HG03097 (cell line): ENCODE measurements at regions not wholly inside any gene's neighbourhood (a gene's known extent, or its start where the extent isn't known, plus 50 kb on each side); places are given as distances from the start of the nearest gene placed in this dataset.

ENCODE experiments used
- ATAC-seq: cut with Tn5 transposase; IDR thresholded peaks from one replicate; pipeline ENCODE4 v1.9.1; 2021; ENCODE audit not compliant: unreplicated experiment, low FRiP score

DNA sequence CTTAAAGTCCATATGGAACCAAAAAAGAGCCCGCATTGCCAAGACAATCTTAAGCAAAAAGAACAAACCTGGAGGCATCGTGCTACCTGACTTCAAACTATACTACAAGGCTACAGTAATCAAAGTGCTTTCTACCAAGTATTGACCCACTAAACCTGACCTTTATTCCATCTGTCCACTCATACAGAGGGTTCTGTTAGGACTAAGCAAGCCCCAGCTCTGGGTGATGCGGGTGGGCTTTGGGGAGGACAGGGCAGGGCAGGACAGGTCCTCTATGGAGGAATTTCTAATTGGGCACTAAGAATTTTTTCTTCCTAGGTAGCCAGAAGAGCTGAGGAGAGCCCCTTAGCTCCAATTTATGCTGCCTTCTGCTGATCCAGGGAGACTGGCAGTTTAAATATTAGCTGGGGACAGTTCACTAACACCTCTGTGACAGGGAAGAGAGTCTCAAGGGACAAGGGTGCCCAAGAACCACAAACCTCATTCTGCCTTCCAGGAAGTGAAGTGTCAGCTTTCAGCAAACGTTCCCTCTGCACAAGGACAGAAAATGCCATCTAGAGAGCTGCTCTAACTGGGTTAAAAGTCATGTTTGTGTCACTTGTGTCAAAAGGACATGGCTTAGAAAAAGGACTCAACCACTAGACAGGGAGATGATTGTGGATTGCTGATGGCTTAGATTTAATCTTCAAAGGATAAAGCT lies 143.2 kb downstream of the KIT start:
- ATAC-seq = peak; percentile 99

DNA sequence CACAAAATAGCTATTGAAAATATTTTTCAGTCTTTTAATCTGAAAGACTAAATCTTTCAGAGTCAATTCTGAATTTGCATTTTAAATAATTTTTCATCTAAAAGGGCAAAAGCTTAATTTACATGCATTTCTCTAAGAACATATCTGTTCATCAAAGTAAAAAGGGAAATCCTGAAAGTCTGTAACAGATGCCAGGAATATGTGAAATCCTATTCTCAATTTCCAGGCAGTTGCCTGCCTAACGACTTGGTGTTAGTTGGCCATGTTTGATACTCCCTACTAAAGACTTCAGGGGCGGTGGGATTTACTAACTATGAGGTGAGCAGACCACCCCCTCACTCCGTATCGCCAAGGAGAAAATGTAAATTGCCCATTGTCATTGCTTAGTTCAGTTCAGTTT lies 136.8 kb downstream of the KIT start:
- ATAC-seq = no peak

GRCh38 chr4:54793856-54794422 lies 136.2 kb downstream of the KIT start:
- ATAC-seq = no peak
